DOHH2 (cell line): ENCODE measurements at regions not wholly inside any gene's neighbourhood (a gene's known extent, or its start where the extent isn't known, plus 50 kb on each side); places are given as distances from the start of the nearest gene placed in this dataset.

Experiments
- CTCF ChIP-seq: fragments of 200-600 bp; sonication (generic); IDR thresholded peaks from one replicate; pipeline ENCODE4 v1.5.1; 2014; ENCODE audit warnings: antibody characterized with exemption, mild to moderate bottlenecking, low read depth, low read length; ENCODE audit not compliant: poor library complexity, severe bottlenecking
- EZH2phosphoT487 ChIP-seq: fragments of 200-600 bp; sonication (generic); IDR thresholded peaks from 2 replicates; pipeline ENCODE4 v1.6.1; 2017; ENCODE audit warnings: borderline replicate concordance, mild to moderate bottlenecking, antibody characterized with exemption, low read length, moderate library complexity, mixed read lengths

DNA sequence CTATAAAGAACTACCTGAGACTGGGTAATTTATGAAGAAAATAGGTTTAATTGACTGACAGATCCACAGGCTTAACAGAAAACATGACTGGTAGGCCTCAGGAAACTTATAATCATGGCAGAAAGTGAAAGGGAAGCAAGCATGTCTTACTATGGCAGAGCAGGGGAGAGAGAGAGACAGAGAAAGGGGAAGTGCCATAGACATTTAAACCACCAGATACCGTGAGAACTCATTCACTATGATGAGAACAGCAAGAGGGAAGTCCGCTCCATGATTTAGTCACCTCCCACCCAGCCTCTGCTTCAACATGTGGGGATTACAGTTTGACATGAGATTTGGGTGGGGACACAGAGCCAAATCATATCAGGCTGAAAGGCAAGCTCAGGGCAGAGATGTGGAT is 327.1 kb upstream of the DDI1 start:
- TF ChIP-seq CTCF: no peak
- TF ChIP-seq EZH2phosphoT487: no peak
